Stimulated activated CD4-positive, alpha-beta T cell treated with anti-CD3 and anti-CD28 coated beads, Interleukin-1b, Interleukin-23, amount 100 ng/mL, for 1 hour (primary cell): ENCODE measurements at regions not wholly inside any gene's neighbourhood (a gene's known extent, or its start where the extent isn't known, plus 50 kb on each side); places are given as distances from the start of the nearest gene placed in this dataset.

Source experiments
- DNase-seq, 2 donors: peaks; one replicate each; pipeline ENCODE4 v3.0.0-alpha.2; 2020; ENCODE audit warnings: low read depth in 2 of 2

GRCh38 chr2:58913082-58913726, 672.1 kb upstream of the FANCL start:
- no peak for DNase-seq

- DNase-seq, result no peak
Measured at GRCh38 chr2:58911877-58912276, 670.8 kb upstream of the FANCL start.

GRCh38 chr2:58908501-58909154, 667.5 kb upstream of the FANCL start:
- DNase-seq, result no peak

DNA sequence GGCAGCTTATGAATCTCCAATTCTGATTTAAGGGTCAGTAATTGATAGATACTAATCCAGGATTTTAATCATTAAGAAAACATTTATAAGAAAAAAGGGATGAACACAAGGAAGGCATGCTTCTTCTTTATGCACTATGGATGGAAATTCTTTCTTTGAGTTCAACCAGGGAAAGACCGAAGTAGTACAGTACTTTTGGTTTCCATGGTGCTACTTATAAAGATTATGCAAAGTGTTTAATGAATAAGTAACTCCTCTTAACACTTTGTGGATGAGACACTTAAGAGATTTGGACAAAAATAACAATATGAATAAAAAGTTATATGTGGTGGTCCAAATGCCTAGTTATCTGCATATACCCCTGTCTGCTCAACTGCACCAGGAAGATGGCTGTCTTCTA, 666.5 kb upstream of the FANCL start:
- no peak for DNase-seq

GRCh38 chr2:58906081-58906645, 665.0 kb upstream of the FANCL start:
- no peak for DNase-seq

- DNase-seq, result no peak
Measured at GRCh38 chr2:58904095-58904494, 663.0 kb upstream of the FANCL start.

DNA sequence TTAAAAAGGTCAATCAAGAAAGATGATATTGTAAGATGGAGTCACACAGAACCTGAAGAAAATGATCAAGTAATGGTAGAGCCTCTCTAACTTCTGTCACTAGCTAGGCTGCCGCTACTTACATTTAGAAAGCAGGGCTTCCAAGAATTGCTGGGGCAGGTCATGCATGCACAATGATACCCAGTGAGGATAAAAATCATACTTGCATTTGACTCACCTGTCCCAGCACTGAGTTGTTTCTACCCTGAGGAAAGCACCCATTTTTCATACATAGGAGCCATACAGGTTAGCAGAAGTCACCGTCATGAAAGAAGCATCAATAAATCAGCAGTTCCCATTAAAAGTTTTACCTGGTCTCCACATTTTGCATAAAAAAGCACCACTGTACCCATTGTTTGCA, 662.3 kb upstream of the FANCL start:
- DNase-seq, result no peak

DNA sequence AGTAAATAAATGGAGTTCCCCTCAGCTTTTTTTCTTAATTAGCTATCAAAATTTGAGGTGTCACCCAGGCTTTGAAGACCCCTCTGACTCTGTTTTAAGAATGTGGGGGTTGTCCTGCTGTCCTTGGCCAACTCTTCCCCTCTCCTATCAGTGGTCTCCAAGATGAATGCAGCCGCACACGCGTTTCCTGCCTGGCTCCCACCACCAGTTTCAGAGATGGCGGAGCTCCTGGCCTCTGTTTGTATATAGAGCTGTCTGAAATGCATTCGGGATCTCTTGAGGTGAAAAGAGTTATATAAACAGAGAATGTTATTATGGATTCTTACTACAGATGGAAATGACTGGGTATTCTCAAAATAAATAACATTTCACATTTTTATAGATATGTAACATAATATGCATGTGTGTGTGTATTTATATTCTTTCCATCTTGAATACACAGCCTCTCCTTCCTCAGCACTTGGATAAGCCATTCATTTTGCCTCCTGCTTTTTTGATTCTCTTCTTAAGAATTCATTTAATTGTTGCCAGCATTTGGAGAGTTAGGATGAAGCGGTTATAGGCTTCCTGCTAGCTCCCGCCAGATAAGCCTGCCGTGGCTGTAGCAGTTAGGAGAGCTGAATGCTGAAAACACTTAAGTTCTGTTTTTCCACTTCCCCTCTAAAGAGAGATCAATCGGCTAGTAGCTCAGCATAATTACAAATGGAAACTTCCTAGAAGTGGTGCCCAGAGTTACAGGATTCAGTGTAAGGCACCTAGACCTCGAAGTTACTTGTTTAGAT, 659.3 kb upstream of the FANCL start:
- no peak for DNase-seq

DNA sequence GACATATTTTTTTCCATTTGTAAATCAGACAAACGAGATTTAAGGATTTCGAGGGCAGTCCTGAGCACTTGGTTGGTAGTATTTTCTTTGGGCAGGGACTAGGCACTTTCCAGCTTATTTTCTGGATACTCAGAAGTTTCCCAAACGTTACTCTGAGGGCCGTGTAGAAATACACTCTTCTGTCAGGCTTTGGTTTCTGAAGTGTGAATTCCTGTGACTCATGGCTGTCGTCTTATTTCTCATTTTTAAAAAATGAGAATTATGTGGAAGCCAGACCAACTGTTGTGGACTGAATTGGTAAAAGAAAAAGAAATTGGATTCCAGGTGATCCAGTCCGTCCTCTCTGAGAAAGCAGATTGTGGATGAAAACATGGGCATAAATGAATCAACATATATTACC, 658.6 kb upstream of the FANCL start:
- no peak for DNase-seq

GRCh38 chr2:58896638-58897037, 655.5 kb upstream of the FANCL start:
- no peak for DNase-seq

GRCh38 chr2:58895857-58896256, 654.7 kb upstream of the FANCL start:
- DNase-seq, result no peak

DNA sequence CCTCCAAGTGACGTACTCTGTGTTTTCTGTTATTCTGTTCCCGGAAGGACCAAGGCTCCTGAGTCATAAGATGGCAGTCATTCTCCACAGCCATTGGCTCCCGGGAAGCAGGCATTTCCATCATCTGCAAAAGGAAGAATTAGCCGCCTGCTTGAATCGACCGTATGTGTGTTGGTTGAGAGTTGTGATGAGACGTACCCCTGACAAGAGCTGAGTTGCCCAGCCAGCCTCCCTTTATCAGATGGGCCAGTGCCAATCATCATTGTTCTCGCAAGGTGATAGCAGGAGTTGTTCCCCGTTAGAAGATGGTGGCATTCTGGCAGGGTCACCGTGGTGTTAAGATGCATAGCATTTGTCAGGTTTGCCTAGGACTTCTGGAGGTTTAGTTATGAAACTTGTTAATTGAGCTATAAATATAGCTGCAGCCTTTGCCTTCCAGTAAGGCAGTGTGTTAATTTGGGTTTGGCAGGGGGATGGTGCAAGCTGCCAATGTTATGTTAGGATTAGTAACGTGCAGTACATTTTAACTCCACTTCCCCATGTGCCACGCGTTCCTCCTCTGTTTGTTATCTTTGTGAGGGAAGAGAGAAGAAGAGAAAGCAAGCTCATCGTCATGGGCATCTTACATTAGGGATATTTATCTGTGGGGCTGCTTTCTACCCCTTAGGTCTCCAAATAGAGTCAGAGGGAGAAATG, 652.7 kb upstream of the FANCL start:
- no peak for DNase-seq

DNA sequence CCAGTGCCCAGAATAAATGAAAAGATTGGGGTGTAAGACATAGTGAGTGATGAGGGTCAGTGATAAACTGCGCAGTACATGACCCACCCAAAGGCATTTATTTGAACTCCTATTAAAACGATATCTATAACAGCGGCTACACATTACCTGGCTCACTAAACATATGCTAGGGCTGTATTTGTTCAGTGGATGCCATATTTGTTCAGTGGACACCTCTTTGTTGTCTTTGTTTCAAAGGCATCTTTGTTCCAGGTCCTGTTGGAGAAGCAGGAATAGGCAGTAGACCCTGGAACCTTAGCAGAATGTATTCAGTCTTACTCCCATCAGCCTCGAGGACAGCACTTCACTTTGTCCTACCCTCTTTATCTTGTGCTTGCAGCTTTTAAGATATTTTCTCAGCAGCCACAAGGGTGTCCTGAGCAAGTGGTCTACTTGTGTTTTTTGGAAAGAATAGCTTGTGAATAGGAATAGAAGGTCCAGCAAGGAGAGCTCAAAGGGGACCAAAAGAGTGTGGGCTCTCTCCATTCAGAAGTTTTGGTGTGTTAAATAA, 650.8 kb upstream of the FANCL start:
- DNase-seq, result no peak

DNA sequence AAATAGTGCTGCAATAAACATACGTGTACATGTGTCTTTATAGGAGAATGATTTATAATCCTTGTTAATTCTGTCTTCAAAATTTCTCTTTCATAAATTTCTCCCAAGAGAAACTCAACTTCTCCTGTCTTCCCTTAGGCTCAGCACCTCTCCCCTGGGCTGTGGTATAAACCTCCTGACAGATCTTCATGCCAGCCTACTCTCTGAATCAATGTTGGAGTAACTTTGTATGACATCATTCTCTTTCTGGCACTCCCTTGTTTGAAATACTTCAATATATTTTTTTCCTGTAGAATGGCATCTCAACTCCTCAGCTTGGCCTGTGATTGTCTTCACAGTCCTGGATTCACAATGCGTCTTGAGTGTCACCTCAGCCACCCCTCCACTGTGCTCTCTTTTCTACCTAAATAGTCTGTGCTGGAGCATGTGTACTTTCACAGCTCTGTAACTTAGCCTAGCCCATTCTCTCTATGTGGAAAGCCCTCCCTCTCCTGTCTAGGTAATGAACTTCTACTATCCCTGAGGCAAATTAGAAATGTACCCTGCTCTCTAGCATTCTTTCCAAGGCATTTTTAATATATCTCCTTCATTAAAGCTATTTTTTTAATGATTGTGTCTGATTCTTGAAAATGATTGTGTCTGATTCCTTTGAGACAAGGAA, 649.9 kb upstream of the FANCL start:
- no peak for DNase-seq

DNA sequence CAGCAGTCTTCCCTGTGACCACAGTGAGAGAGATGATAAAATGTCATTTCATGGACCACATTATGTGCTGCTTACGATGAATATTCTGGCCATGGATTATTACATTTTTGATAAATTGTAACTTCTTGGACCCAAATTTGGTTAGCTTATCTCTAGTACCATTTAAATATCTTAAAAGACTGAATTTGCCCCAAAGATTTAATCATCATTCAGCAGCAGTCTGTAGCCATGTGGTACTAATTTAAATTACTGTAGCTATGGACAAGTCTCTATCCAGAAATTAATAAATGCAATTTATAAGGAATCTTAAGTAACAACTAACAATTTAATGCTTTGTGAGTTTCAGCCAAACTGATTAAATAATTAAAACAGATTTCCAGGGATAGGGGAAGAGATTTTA, 644.9 kb upstream of the FANCL start:
- DNase-seq, result no peak

DNA sequence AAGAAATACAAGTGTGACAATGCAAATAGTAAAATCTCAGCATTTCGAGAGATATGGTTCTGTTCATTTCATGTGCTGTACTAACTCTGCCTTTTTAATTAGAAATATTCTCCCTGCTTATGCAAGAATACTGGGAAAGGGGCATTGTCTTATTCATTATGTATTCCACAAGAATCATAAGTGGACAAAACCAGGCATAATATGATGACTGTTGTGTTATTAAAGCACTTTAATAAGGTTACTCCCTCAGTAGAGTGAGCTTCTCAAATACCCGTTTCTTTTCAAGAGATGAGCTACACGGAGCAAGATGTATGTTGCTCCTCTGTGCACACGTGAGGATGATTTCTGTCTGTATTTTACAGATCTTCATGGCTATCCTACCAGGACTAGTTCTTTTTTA, 638.7 kb upstream of the FANCL start:
- DNase-seq, result no peak

DNA sequence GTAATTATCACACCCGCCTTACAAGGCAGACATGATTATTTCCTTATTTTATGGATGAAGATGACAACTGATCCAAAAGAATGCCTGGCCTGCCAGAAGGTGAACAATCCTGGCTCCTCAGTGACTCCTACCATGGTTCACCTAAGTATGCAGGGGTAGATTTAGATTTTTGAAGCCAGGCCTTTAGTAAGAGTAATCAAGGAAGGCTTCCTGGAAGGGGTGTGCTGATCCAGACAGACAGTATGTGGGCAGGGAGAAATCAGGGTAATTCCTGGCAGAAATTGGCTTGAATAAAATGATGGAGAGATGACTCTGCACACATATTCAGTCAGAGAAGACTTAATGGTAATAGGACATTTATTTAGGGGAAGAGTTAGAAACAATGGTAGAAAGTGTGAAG, 637.7 kb upstream of the FANCL start:
- no peak for DNase-seq

DNA sequence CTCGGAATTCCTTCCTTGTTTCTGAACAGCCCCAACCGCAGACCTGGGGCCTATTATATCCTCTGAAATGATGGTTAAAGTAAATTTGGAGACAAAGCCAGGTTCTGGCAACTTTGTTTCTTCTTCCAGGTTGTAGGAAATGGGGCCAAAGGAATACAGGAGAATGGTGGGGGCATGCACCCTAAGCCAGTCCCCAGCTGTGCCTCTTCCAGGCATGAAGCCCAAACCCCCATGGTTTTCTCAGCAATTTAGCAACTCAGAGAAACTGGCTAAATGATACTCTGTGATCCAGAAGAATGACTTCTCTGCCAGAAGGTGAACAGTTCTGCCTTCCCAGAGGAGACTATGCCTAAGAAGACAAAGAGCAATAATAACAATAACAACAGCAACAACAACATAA, 635.0 kb upstream of the FANCL start:
- no peak for DNase-seq

DNA sequence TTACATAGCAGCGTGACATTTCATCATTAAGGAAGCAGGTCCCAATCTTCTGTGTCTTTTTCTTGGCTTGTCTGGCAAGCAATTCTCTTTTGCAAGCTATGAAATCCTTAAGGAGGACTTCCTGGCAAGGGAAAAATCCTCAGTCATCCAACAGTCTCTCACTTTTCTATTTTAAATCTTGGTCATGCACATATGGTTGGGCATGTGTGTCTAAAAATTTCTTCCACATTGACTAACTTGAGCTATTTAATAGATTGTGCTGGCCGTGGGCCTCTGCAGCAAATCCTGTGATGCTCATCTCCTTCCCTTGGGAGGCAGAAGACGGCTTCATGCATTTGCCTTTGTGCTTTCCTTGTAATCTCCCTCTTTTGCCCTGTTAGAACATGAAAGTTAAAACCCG, 634.3 kb upstream of the FANCL start:
- no peak for DNase-seq

DNA sequence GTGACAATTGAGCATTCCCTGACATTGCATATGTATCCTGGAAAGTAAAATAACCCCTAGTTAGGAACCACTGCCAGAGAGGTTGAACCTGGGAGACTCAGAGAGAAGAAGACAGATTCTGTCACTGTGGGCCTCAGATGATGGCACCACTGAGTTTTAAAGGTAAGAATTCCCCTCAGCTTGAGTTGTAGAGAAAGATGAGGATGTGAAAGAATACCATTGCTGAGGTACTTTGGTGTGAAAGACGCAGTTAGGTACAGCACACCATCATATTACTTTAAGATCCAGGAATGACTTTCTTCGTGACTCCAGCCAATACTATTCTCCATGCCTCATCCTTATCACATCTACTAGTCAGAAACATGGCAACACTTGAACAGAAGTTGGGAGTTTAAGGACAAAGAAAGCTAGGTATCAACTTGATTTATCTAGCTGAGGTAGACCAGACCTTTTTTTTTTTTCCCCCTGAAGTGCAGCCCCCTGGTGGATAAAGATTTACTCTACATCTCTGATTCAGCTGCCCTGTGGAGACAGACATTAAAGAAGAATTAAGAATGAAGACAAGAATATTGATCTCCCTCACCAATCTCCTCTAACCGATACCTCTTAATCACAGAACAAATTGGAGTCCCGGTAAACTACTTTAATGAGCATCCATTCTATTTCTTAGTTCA, 630.5 kb upstream of the FANCL start:
- no peak for DNase-seq

DNA sequence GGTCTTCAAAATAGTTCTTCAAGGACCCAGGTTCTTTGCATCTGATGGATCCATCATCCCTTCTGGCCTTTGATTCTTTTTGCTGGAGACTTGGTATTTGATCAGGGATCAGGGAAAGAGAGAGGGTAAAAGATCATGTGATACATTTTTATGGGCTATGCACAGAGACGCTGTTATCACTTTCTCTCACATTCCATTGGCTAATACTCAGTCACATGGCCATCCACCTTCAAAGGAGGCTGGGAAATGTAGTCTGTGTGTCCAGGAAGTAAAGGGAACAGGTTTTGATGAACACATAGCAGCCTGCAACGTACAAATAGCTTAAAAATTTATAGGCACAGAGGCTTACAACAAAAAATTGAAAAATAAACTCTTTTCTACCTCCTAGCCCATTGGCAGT, 629.6 kb upstream of the FANCL start:
- no peak for DNase-seq
